K562 (cell line): ENCODE measurements at regions not wholly inside any gene's neighbourhood (a gene's known extent, or its start where the extent isn't known, plus 50 kb on each side); places are given as distances from the start of the nearest gene placed in this dataset.

Experiments
- NBN ChIP-seq: fragments of 450-650 bp; IDR thresholded peaks from 2 replicates; pipeline ENCODE4 v1.6.1; 2016; ENCODE audit warnings: low read depth, mild to moderate bottlenecking
- POLR2A ChIP-seq: fragments of 450-650 bp; conservative IDR thresholded peaks from 2 replicates; pipeline ENCODE4 v1.6.1; 2016
- TAF1 ChIP-seq: IDR thresholded peaks from 2 replicates; pipeline ENCODE4 v1.6.1; 2011; ENCODE audit warnings: mild to moderate bottlenecking, low read length, moderate library complexity; ENCODE audit not compliant: insufficient read depth, control insufficient read depth, severe bottlenecking; ENCODE audit errors: extremely low read depth

DNA sequence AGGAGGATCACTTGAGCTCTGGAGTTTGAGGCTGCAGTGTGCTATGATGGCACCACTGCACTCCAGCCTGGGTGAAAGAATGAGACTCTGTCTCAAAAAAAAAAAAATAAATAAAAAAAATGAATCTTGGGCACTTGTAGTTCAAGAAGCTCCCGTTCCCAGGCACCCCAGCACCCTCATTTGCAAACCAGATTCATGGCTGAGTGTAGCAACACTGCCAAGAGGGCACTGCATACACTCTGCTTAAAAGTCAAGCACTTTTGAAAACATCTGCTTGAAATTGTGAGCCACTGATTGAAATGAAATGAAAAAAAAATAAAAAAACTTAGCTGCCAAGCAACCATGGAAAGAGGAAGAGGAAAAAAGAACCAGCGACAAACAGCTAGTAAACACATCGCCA, 124.7 kb upstream of the SASH1 start:
- TF ChIP-seq TAF1, result no peak
- no peak for TF ChIP-seq POLR2A
- no peak for TF ChIP-seq NBN
